ENCODE measurements at regions not wholly inside any gene's neighbourhood (a gene's known extent, or its start where the extent isn't known, plus 50 kb on each side); places are given as distances from the start of the nearest gene placed in this dataset.
"Not testable (repeated sequence)": the region's sequence is repeated elsewhere in the genome, so short reads cannot be mapped to it uniquely, and the experiment has no call there.

DNA sequence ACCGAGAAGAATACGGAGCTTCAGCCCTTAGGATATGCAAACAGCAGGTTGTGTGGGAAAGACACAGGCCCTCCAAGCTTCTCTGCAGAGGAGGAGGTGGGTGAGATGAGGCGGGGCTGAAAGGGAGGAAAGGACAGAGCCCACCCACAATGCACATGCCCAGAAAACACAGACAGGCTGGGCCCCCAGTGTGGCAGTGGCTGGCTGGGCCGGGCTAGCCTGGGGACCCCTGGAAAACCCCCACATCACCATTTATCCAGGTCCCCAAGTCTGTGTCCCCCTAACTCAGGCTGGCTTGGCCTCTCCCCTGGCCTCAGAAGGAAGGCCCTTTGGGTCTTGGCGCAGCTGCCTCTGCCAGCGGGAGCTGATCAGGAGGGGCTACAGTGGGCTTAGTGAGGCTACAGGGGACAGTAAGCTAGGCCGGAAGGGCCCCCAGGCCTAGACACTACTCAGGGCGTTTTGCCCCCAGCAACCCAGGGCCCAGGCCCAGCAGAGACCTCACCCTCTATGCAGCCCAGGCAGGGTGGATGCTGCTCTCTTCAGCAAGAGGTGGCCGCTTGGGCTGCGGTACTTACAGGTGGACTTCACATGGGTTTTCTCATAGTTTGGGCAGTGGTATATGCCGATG, 119.5 kb downstream of the TUBA3C start:
- no peak for DNase-seq

DNA sequence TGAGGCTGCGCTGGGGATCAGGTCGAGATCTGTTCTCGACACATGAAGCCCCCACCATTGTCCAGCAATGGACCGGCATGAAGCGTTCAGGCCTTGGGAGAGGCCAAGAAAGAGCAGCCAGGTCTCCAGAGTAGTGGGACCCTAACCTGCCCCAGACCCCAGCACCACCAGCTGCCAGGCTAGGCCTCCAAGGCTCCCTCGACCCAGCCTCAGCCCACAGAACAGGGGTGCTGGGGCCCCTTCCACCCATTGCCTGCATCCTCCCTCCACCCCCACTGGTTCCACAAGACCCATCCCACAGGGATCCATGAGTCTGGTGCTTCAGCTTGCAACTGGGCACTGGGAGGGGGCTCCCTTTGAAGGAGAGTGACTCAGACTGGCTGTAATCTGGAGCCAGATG, 120.3 kb downstream of the TUBA3C start:
- DNase-seq, result no peak

DNA sequence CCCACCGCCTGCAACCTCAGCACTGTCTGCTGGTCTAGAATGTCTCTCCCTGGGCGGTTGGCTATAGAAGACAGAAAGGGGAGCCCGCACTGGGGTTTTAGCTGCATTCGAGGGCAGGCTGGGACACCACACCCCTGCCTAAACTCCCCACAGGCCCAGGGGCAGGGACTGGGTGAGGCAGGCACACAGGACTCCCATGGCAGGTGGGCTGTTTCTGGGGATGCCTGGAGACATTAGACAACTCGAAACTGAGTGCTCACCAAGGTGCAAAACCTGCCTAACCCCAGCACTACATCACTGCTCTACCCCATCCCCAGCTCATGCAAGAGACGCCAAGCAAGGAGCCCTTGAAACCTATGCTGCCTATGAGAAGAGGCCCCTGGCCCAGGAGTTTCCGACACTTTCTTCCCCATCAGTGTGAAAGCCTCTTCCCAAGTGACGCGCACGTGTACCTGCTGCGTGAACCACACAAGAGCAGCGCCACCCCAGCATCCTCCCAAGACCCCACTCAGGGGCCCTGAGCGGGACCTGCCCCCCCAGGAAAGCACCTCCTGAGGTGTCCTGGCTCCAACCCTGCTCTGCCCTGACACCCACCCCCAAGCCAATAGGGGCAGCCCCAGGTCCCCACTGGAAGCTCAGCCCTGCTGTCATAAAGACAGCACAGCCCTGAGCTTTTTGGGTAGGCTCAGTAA, 121.2 kb downstream of the TUBA3C start:
- no peak for DNase-seq

DNA sequence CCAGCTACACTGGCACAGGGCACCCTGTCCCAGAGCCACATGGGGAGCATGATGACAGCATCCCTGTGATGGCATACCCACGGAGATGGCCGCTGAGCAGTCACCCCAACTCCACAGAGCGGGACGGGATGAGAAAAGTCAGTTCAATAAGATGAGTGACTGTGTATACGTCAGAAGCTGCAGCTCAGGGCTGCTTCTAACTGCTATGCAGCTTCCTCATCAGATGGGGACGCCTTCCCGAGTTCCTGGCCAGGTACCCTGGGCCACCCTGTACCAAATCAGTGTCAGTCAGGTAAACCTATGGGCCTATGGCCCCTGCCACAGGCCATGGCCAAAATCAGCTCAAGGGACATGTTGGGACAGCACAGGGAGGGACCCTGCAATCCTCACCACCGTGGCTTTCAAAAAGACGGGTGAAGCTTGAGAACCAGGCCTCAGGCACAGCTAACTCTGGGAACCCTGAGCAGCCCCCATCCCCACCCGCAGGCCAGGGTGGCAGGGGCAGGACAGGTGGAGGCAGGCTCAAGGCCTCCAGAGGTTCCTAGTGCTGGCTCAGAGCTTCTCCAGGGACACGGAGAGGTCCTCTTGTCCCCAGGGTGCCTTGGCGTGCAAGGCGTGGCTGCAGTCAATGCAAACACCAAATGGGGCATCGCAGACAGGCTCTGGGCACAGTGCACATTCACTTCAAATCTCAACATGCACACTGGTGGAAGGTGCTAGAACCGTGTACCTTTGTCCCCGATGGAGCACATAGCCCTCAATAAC, 122.4 kb downstream of the TUBA3C start:
- no peak for DNase-seq

DNA sequence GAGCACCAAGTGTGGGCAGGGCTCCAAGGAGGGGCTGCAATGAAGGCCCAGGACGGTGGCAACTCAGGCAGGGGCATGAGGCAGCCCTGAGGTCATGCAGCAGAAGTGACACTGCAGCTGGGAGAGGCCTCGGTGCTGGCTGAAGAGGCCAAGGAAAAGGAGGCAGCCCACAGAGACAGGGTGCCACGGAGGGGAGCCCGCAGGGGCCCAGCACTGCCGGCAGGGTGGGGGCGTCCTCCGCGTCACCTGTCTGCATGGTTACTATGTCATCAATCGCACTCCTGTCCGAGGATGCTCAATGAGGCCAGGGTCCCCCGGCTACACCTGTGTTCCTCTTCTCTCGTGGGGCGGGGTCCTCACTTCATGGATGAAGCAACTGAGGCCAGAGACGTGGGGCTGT, 123.1 kb downstream of the TUBA3C start:
- DNase-seq, result no peak

DNA sequence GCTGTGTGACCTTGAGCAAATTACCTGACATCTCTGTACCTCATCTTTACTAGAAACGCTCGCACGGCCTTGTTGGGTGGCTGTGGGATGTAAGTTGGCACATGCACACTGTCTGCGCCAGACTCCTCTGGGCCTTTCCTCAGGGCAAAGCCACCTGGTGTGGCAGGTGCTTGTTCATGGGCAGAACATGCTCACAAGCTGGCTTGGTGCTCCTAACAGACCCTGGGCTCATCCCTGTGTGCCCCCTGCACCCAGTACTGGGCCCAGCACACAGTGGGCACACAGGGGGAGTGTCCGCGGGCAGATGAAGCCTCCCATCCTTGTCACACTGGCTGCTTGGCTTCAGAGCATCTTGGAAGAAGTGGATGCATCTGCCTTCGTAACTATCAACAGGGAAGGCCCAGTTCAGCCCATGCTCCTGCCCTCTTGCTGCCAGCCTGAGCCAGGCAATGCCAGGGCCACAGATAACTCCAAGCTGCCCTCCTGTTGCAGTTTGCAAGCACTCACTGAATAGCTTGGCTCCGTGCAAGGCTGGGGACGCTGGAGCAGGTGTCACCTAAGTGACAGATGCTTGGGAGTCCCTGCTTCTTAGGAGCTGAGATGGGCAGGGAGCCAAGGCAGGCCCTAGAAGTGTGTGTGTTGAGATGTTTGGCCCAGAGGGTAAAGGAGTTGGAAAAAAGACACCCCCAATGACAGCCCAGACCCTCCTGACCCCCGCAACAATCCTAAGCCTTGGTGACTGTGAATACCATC, 123.9 kb downstream of the TUBA3C start:
- DNase-seq, result no peak

DNA sequence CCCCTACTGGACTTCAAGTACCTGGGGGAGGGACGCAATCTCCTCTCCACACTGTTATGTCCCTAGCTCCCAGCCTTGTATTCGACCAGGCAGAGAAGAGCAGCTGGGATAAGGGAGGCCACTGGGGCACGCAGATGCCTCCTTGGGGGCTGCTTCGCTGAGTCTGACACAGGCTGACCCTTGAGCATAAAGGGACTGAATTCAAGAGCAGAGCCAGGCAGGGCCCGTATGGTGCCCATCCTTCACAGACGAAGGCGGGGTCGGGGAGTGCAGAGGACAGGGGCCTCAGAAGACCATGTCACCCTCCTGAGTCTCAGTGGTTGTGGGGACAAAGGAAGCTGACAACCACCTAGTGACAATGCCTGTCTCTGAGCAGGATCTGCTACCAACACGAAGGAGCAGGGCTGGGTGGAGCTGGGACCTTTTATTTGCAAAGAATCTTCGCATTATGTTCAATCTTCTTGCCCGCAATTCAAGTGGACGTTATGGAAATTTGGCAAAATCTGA, 124.6 kb downstream of the TUBA3C start:
- DNase-seq, result no peak

DNA sequence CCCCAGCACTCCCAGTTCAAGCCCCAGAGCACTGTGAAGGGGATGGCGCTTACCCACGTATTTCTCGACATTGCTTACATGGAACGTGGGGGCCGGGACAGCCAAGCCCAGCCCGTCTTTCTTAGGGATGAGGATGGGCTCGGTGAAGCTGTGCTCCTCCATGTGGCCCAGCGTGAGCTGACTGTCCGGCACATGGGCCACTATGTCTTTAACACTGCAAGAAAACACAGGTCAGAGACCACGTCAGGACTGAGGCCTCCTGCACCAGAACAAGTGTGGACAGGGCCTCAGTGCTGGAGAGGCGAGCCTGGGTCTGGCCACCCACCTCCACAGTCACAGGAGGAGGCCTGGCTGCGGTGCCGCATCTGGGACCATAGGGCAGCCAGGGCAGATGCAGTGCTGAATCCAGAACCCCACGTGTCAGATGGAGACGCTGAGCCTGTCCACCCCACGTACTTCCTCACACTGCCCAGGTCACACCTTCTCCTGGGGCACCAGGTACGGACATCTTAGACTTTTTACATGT, 125.2 kb downstream of the TUBA3C start:
- no peak for DNase-seq

DNA sequence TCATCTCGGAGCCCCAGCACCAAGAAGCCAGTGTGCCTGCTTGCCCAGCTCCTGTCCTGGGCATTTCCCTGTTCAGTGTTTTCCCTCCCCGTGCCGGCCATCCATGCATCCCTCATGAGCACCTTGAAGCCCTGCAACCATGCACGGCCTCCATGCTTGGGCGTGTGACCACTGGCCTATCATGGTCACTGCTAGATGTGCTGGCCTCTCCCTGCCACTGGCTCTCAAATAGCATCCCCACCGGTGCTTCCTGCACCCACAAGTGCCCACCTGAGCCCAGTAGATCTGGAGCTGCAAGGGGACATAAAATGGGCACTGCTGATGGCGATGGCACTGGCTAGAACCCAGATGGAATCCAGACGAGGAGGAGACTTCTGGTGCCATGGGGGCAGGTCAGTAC, 126.0 kb downstream of the TUBA3C start:
- DNase-seq, result no peak

DNA sequence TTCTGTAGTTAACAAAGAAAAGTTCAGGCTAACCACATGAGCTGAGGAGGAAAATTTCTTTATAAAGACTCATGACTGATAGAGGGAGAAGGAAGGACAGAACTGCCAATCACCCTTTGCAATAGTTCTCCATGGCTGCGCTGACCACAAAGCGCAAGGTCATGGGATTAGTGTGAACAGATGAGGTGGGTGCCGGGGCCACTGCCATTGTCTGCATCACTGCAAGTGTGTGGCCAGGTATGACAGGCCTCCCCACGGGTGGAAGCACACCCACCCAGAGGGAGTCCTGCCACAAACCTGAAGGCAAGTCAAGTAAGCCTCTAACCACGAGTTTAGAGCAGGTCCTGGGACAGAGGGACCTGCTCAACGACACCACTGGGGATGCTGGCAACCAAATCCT, 128.1 kb downstream of the TUBA3C start:
- DNase-seq, result no peak

DNA sequence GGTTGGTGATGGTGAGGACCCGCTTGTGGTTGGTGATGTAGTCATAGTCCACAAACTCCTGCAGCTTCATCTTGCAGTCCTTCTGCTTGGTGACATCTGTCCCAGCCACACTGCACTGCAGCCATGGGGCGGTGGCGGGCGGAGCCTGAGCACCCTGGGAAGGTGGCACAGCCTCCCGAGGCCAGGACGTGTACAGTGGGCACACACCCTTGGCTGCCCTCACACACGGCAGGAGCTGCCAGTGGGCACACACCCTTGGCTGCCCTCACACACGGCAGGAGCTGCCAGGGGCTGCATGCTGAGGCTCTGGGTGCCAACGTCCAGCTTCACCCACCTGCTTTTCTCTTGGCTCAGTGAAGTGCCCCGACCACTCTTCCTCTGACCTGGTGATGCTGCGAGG, 128.7 kb downstream of the TUBA3C start:
- DNase-seq, result no peak

DNA sequence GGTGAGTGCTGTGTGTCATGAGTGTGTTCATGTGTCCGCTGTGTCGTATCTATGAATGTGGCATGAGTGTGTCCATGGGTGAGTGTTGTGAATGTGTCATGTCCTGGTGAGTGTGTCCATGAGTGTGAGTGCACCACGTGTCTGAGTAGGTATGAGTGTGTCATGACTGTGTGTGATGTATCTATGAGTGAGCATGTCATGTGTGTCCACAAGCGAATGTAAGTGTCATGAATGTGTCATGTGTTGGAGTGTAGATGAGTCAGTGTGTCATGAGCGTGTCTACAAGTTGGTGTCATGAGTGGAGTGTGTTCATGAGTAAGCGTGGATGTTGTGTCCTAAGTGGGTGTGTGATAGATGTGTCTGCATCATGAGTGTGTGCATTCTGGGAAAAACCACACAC, 129.4 kb downstream of the TUBA3C start:
- no peak for DNase-seq

DNA sequence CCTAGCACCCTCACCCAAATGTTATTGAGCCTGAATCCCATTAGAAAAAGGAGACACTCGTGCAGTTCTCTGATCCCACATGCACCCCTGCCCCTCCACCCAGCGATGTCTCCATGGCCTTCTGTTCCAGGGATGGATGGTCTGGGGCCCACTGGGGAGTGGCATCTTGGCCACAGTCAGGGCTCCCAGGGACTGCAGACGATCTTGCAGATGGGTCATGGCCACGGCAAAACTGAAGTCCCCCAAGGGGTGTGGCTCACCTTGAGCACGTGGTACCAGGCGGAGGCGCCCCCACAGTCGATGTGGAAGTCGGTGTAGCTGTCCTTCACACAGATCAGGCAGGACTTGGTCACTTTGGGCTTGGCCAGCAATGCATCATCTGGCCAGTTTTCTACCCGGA, 130.7 kb downstream of the TUBA3C start:
- no peak for DNase-seq

DNA sequence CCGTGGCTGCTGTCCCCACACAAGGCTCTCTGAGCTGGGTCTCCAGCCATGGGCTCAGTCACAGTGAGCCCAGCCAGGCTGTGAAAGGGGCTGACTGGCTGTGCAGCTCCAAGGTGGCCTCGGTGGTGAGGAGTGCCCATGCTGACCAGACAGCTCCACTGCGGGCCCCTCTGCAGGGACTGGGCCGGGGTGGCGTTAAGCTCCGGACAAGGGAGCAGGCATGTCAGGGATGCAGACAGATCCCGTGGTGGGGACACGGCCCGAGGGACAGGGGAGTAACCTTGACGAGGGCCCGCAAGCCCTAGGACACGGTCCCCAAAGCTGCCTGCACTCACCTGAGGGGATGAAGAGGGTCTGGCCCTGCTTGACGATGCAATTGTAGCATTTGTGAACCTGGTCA, 132.0 kb downstream of the TUBA3C start:
- DNase-seq, result not testable (repeated sequence)

DNA sequence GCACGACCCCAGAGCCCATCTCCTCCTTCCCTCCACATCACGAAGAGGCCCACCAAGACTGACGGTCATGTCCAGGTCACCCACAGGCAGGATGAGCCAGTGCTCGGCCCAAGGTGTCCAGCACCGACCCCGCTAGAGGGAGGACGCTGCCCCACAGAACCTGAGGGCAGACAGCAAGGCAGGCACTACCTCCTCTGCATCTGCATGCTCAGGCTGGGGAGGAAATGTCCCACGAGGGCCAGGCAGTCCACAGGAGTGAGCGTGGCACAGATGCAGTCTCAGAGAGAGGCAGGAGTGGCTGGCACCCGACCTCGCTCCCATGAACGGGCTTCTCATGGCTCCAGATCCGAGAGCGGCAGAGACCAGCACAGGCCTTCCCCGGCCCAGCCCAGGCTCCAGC, 133.2 kb downstream of the TUBA3C start:
- DNase-seq, result no peak

DNA sequence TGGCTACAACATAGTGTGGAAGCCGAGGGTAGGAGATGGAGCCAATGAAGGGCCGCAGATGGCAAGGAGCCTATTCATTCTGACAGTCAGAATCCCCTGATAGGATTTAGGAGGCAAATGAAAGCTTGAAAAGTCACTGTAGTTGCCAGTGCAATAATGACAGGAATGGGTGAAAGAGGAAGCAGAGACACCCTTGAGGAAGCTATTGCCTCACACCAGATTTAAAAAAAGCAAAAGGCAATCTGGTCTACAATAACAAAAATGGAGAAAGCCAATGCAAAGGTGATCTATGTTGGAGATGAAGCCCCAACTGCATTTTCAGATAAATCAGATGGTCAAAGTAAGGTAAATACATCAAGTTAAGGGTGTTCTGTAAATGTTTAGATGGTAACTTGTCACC, 158.5 kb downstream of the TUBA3C start:
- no peak for DNase-seq

DNA sequence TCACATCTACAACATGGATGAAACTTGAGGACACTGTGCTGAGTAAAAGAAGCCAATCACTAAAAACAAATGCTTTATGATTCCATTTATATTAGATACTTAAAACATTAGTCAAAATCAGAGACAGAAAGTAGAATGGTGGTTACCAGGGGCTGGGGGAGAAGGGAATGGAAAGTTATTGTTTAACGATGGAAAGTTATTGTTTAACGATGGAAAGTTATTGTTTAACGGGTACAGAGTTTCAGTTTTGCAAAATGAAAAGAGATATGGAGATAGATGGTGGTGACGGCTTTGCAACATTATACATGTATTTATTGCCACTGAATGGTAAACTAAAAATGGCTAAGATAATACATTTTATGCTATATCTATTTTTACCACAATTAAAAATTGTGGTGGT, 160.6 kb downstream of the TUBA3C start:
- DNase-seq, result no peak

DNA sequence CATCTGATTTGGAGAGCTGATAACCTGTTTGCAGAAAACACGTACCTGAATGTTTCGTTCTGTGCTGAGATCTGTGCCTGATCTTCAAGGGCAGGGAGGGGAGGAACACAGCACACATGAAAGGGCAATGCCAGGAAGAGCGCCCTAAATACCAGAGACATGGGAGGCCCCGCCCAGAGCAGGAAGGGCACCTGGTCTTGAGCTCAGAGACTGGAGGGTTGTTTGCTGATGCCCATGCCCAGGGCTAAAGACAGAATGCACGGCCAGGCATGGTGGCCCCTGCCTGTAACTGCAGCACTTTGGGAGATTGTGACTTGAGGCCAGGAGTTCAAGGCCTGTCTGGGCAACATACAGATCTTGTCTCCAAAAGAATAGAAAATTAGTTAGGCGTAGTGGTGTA, 183.2 kb downstream of the TUBA3C start:
- DNase-seq, result no peak

DNA sequence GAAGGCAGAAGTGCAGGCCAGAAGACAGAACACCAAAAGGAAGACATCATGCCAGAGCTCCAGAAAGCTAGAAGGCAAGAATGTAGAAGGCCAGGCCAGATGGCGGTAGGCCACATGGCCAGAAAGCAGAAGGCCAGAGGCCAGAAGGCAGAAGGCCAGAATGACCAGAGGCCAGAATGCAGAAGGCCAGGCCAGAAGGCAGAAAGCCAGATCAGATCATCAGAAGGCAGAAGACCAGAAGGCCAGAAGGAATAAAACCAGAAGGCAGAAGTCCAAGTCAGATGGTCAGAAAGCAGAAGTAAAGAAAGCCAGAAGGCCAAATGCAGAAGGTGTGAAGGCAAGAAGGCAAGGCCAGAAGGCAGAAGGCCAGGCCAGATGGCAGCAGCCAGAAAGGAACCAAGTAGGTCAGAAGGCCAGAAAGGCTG, 185.0 kb downstream of the TUBA3C start:
- DNase-seq, result no peak

DNA sequence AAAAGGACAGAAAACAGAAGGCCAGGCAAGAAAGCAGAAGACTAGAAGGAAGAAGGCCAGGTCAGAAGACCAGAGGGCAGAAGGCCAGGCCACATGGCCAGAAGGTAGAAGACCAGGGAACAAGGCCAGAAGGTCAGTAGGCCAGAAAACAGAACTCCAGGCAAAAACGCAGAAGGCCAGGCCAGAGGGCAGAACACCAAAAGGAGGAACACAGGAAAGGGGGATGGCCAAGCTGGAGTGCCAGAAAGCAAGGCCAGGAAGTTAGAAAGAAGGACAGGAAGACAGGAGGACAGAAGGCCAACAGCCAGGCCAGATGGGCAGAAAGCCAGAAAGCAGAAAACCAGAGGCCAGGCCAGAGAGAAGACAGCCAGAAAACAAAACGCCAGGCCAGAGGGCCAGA, 185.4 kb downstream of the TUBA3C start:
- no peak for DNase-seq

DNA sequence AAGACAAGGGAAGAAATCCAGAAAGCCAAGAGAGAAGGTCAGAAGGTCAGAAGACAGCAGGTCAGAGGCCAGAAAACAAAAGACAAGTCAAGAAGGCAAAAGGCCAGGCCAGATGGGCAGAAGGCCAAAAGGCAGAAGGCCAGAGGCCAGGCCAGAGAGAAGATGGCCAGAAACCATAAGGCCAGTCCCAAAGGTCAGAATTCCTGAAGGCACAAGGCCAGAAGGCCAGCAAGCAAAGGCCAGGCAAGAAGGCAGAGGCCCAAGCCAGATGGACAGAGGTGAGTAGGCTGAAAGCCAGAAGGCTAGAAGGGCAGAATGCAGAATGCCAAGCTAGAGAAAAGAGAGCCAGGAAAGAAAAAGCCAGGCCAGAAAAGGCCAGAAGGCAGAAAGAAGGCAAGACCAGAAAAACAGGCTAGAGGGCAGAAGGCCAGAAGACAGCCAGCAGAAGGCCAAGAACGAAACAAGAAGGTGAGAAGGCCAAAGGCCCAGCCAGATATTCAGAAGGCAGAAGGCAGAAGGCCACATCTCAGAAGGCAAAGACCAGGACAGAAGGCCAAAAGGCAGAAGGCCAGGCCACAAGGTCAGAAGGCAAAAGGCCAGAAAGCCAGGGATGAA, 186.3 kb downstream of the TUBA3C start:
- no peak for DNase-seq

DNA sequence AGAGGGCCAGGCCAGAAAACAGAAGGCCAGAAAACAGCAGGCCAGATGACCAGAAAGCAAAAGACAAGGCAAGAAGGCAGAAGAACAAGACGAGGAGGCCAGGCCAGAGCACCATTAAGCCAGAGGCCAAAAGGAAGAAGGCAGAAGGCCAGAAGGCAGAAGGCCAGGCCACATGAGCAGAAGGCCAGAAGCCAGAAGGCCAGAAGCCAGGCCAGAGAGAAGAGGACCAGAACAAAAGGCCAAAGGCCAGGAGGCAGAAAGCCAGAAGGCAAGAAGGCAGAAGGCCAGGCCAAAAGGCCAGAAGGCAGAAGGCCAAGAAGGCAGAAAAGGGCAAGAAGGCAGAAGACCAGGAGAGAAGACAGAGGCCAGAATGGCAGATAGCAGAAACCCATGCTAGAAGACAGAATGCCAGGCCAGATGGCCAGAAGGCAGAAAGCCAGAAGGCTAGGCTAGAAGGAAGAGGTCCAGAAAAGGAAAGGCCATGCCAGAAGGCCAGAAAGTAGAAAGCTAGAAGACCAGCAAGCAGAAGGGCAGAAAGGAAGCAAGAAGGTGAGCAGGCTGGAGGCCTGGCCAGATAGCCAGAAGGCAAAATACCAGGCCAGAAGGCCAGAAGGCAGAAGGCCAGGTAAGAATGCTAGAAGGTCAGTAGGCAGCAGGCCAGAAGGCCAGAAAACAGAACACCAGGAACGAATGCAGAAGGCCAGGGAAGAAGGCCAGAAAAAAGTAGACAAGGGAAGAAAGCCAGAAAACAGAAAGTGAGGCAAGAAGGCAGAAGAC, 187.6 kb downstream of the TUBA3C start:
- no peak for DNase-seq

All from stimulated activated CD4-positive, alpha-beta T cell treated with anti-CD3 and anti-CD28 coated beads, Interleukin-4, amount 100 ng/mL, for 1 hour (primary cell).